PC-3 (cell line): ENCODE measurements at regions not wholly inside any gene's neighbourhood (a gene's known extent, or its start where the extent isn't known, plus 50 kb on each side); places are given as distances from the start of the nearest gene placed in this dataset.

Experiments used
- ATAC-seq: fragments of 200-7000 bp; cut with Tn5 transposase; 2 replicates; pipeline ENCODE4 v1.9.1; 2020; ENCODE audit warnings: mild to moderate bottlenecking, moderate library complexity
- BruUV-seq: library from RNA; stranded (reverse); fragments of 400-500 nt; replicated peaks from 2 replicates; lab custom pipeline; 2021; lab: Mats Ljungman, UMichigan
- CTCF ChIA-PET: fragments of 300-600 bp; sonication (Branson Sonifier 250); formaldehyde crosslinking; loops from one replicate; lab custom pipeline; 2022; ENCODE audit warnings: antibody characterized with exemption; lab: Charles Lee
- POLR2A ChIA-PET: fragments of 300-600 bp; sonication (Branson Sonifier 250); formaldehyde crosslinking; loops from one replicate; lab custom pipeline; 2022; ENCODE audit warnings: antibody characterized with exemption; ENCODE audit not compliant: unreplicated experiment; lab: Charles Lee
- DNase-seq: peaks from one replicate; pipeline ENCODE4 v3.0.0-alpha.2; 2015
- H2AFZ ChIP-seq: fragments of 300-600 bp; sonication (generic); 2 replicates; pipeline ENCODE4 v1.6.0; 2016; ENCODE audit warnings: antibody characterized with exemption, low read length
- H3F3A ChIP-seq: fragments of 300-600 bp; sonication (generic); one replicate; pipeline ENCODE4 v1.6.0; 2017; ENCODE audit warnings: antibody characterized with exemption, low read length, control low read depth, mild to moderate bottlenecking; ENCODE audit not compliant: unreplicated experiment
- H3K27ac ChIP-seq: fragments of 300-600 bp; sonication (generic); 2 replicates; pipeline ENCODE4 v1.5.1; 2016; ENCODE audit warnings: mild to moderate bottlenecking, low read length
- H3K27me3 ChIP-seq: fragments of 300-600 bp; sonication (generic); 2 replicates; pipeline ENCODE4 v1.6.1; 2016; ENCODE audit warnings: low read length, mixed read lengths
- H3K36me3 ChIP-seq: fragments of 300-600 bp; sonication (generic); 2 replicates; pipeline ENCODE4 v1.6.1; 2016; ENCODE audit warnings: low read depth, mixed run types, low read length, mixed read lengths
- H3K4me1 ChIP-seq: fragments of 300-600 bp; sonication (generic); 2 replicates; pipeline ENCODE4 v1.5.1; 2016; ENCODE audit warnings: low read length; ENCODE audit not compliant: insufficient read depth
- H3K4me2 ChIP-seq: fragments of 300-600 bp; sonication (generic); 2 replicates; pipeline ENCODE4 v1.6.0; 2016; ENCODE audit warnings: low read length
- H3K4me3 ChIP-seq: fragments of 300-600 bp; sonication (generic); 2 replicates; pipeline ENCODE4 v1.5.1; 2016; ENCODE audit warnings: mild to moderate bottlenecking, low read length, mixed read lengths
- H3K79me2 ChIP-seq: fragments of 300-600 bp; sonication (generic); 2 replicates; pipeline ENCODE4 v1.6.1; 2017; ENCODE audit warnings: low read length, mixed read lengths
- H3K9ac ChIP-seq: fragments of 300-600 bp; sonication (generic); 2 replicates; pipeline ENCODE4 v1.6.0; 2016; ENCODE audit warnings: mild to moderate bottlenecking, low read length
- H3K9me2 ChIP-seq: fragments of 300-600 bp; sonication (generic); replicated peaks from 2 replicates; pipeline ENCODE4 v1.6.1; 2016; ENCODE audit warnings: mixed run types, low read length, mixed read lengths
- H3K9me3 ChIP-seq: fragments of 300-600 bp; sonication (generic); 2 replicates; pipeline ENCODE4 v1.6.1; 2016; ENCODE audit warnings: low read length, mixed read lengths
- H4K20me1 ChIP-seq: fragments of 300-600 bp; sonication (generic); 2 replicates; pipeline ENCODE4 v1.6.1; 2016; ENCODE audit warnings: low read length, mixed read lengths
- CTCF ChIP-seq: fragments of 300-600 bp; sonication (generic); conservative IDR thresholded peaks from 2 replicates; pipeline ENCODE4 v1.5.1; 2017; ENCODE audit warnings: antibody characterized with exemption, low read depth, mild to moderate bottlenecking, low read length
- EZH2 ChIP-seq: fragments of 300-600 bp; sonication (generic); IDR thresholded peaks from one replicate; pipeline ENCODE4 v1.6.1; 2017; ENCODE audit warnings: antibody characterized with exemption, mild to moderate bottlenecking, low read length; ENCODE audit not compliant: unreplicated experiment
- EZH2phosphoT487 ChIP-seq: fragments of 300-600 bp; sonication (generic); IDR thresholded peaks from 2 replicates; pipeline ENCODE4 v1.6.1; 2018; ENCODE audit warnings: mild to moderate bottlenecking, antibody characterized with exemption, low read length, borderline replicate concordance
- intact Hi-C: fragments of 100-400 bp; cut with micrococcal nuclease; formaldehyde crosslinking; loops from 2 replicates; pipeline ENCODE4 v1.9.0; 2023

- no peak overlapping the region for H3K9ac ChIP-seq
- DNase-seq (no peak), ATAC-seq (no peak)
- H2AFZ ChIP-seq: no peak overlapping the region
- no peaks in the 10 kb centered on the region for H4K20me1 ChIP-seq
- intact Hi-C loops: no loop called here
- H3K27ac ChIP-seq: no peak overlapping the region
- peaks cover 31% of the 10 kb centered on the region for H3K27me3 ChIP-seq
- H3K4me3 ChIP-seq: no peak overlapping the region
- H3K9me3 ChIP-seq: no peaks in the 10 kb centered on the region
- H3F3A ChIP-seq: no peaks in the 10 kb centered on the region
- no TSS peak for BruUV-seq
- peaks cover 9% of the 10 kb centered on the region for H3K4me1 ChIP-seq
- TF ChIP-seq EZH2phosphoT487: no peak
- no peak for TF ChIP-seq EZH2
- no peak for TF ChIP-seq CTCF
- no peaks in the 10 kb centered on the region for H3K9me2 ChIP-seq
- H3K79me2 ChIP-seq: no peaks in the 10 kb centered on the region
- no peaks in the 10 kb centered on the region for H3K36me3 ChIP-seq
- no peak overlapping the region for H3K4me2 ChIP-seq
- POLR2A ChIA-PET: no interaction called here
- CTCF ChIA-PET: no interaction called here
These were observed 75.4 kb downstream of the PFDN4 start for GRCh38 chr20:54283253-54283652.

GRCh38 chr20:54284928-54285704 is 77.2 kb downstream of the PFDN4 start:
- Histone ChIP-seq H3K27me3 (peaks cover 13% of the 10 kb centered on the region; the same call in 1 of the 2 replicates), H3K9ac (no peak overlapping the region), H3F3A (no peaks in the 10 kb centered on the region), H3K79me2 (no peaks in the 10 kb centered on the region), H3K9me2 (no peaks in the 10 kb centered on the region), H4K20me1 (no peaks in the 10 kb centered on the region), H3K36me3 (no peaks in the 10 kb centered on the region), H3K4me2 (peak overlapping the region; percentile 24; the same call in 1 of the 2 replicates), H3K4me3 (no peak overlapping the region), H2AFZ (no peak overlapping the region), H3K4me1 (peaks cover 9% of the 10 kb centered on the region), H3K9me3 (no peaks in the 10 kb centered on the region), H3K27ac (no peak overlapping the region)
- CTCF ChIA-PET: no interaction called here
- POLR2A ChIA-PET: no interaction called here
- no peak for TF ChIP-seq EZH2
- no peak for TF ChIP-seq EZH2phosphoT487
- no peak for TF ChIP-seq CTCF
- ATAC-seq (no peak), DNase-seq (peak; percentile 78)
- no TSS peak for BruUV-seq
- intact Hi-C loops: no loop called here

- CTCF ChIA-PET: no interaction called here
- peaks cover under 1% of the 10 kb centered on the region; the same call in 1 of the 2 replicates for H3K4me1 ChIP-seq
- TF ChIP-seq CTCF: no peak
- no peak for TF ChIP-seq EZH2
- no peak for TF ChIP-seq EZH2phosphoT487
These were observed 82.7 kb downstream of the PFDN4 start for GRCh38 chr20:54290636-54291035.

More at GRCh38 chr20:54290636-54291035, 82.7 kb downstream of the PFDN4 start:
- Histone ChIP-seq H4K20me1 (no peaks in the 10 kb centered on the region), H3K27me3 (peaks cover 22% of the 10 kb centered on the region; the same call in 1 of the 2 replicates), H3F3A (no peaks in the 10 kb centered on the region), H3K9ac (no peak overlapping the region), H3K79me2 (no peaks in the 10 kb centered on the region), H3K9me3 (no peaks in the 10 kb centered on the region), H3K9me2 (no peaks in the 10 kb centered on the region), H3K36me3 (no peaks in the 10 kb centered on the region), H2AFZ (no peak overlapping the region), H3K27ac (no peak overlapping the region), H3K4me2 (no peak overlapping the region), H3K4me3 (no peak overlapping the region)
- ATAC-seq: no peak
- intact Hi-C loops: no loop called here
- POLR2A ChIA-PET: no interaction called here
- DNase-seq: no peak
- BruUV-seq: no TSS peak
